Tongue (tissue), 1 donor: ENCODE measurements at regions not wholly inside any gene's neighbourhood (a gene's known extent, or its start where the extent isn't known, plus 50 kb on each side); places are given as distances from the start of the nearest gene placed in this dataset.
A peak's percentile ranks its signal among the peaks of the same experiment; 100 is the strongest.
"Not testable (repeated sequence)": the region's sequence is repeated elsewhere in the genome, so short reads cannot be mapped to it uniquely, and the experiment has no call there.

Experiments
- DNase-seq: peaks from one replicate; pipeline ENCODE4 v3.0.0-alpha.2; 2015

DNA sequence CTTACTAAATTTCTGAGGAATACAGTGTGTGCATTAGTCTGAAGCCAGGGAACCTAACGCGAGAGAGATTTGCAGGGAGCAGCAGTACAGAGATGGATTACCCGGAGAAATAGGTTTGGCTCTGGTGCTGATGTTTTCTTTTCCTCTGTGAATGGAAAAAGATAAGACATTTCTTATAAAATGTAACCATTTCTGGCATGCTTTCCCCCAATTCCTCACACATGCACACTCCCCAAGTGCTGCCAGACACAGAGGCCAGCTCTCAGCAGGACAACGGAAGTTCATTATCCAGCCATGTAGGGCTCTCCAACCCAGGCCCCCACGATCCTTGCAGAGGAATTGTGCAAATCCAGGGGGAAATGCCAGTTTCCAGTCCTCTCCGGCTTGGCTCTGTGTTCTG, 224.5 kb upstream of the MGAT5 start:
- peak; percentile 14 for DNase-seq

DNA sequence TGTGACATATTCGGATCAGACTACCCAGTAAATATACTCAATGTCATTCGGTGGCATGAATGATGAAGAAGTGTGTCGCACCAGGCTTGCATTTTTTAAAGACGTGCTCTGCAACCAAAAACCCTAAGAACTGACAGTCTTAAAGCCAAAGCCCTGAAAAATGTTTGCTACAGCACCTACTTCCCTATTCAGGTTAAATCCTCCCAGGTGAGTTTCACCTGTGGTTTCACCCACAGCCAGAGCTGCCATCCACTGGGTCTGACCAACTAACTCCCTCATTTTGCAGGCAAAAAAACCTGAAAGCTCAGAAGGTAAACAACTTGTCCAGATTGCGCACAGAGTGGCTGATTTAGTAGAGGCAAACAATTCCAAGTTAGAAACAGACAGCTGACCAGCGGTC, 222.3 kb upstream of the MGAT5 start:
- no peak for DNase-seq

DNA sequence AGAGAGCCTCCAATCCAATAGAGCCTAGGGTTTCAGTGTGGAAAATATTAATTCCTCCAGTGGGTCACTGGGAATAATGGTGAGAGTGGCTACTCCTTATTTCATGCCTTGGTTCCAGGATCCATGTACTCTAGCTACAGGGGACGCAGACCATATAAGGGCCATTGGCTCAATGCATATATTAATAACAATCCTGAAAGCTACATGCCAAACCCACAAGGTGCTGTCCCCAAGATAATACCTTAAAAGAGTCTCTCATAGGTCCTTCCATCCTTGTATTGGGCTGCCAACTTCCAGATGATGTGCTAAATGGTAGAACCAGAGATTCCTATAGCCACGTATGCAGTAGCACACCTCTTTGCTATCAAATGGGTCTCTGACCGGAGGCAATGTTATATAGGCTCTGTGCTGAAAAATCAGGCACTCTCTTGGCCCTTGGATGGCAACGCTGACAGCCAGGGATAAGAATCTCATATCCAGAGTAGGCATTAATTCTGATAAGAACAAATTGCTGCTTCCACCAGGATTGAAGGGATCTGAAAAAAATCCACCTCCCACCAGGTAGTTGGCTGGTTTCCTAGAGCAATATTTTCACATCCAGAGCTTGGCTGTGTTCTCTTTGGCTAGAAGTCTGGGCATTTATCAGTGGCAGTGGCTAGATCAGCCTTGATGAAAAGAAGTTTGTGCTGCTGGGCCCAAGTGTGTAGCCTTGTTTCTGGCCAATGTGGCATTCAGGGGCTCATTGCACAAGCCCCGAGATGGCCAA, 218.1 kb upstream of the MGAT5 start:
- no peak for DNase-seq

DNA sequence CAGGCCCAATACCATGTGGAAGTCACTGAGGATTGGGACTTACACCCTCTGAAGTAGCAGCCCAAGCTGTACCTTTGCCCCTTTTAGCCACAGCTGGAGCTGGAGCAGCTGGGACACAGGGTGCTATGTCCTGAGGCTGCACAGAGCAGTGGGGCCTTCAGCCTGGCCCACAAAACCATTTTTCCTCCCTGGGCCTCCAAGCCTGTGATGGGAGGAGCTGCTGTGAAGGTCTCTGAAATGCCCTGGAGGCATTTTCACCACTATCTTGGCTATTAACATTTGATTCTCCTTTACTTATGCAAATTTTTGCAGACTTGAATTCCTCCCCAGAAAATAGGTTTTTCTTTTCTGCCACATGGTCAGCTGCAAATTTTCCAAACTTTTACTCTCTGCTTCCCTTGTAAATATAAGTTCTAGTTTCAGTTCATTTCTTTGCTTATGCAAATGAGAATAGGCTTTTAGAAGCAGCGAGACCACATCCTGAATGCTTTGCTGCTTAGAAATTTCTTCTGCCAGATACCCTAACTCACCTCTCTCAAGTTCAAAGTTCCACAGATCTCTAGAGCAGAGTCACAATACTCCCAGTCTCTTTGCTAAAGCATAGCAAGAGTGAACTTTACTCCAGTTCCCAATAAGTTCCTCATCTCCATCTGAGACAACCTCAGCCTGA, 213.8 kb upstream of the MGAT5 start:
- no peak for DNase-seq

DNA sequence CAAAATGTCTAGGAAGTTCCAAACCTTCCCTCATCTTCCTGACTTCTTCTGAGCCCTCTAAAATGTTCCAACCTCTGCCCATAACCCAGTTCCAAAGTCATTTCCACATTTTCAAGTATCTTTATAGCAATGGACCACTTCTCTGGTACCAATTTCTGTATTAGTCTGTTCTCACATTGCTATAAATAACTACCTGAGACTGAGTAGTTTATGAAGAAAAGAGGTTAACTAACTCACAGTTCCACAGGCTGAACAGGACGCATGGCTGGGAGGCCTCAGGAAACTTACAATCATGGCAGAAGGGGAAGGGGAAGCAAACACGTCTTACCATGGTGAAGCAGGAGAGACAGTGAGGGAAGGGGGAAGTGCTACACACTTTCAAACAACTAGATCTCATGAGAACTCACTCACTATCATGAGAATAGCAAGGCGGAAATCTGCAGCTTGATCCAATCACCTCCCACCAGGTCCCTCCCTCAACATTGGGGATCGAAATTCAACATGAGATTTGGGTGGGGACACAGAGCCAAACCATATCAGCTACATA, 213.2 kb upstream of the MGAT5 start:
- not testable (repeated sequence) for DNase-seq

DNA sequence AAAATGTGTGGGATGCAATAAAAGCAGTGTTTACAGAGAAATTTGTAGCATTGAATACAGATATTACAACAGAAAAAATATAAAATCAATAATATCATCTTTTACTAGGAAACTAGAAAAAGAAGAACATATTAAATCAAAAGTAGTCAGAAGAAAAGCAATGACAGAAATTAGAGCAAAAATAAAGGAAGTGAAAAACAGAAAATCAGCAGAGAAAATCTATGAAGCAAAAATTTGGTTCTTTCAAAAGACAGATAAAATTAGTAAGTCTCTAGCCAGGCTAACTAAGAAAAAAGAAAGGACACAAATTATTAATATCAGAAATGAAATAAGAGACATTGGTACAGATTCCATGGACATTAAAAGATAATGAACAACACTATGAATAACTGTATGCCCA, 212.0 kb upstream of the MGAT5 start:
- no peak for DNase-seq

DNA sequence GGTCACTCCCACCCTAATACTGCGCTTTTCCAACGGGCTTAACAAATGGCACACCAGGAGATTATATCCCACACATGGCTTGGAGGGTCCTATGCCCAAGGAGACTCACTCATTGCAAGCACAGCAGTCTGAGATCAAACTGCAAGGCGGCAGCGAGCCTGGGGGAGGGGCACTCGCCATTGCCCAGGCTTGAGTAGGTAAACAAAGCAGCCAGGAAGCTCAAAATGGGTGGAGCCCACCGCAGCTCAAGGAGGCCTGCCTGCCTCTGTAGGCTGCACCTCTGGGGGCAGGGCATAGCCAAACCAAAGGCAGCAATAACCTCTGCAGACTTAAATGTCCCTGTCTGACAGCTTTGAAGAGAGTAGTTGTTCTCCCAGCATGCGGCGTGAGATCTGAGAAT, 210.8 kb upstream of the MGAT5 start:
- DNase-seq: not testable (repeated sequence)

DNA sequence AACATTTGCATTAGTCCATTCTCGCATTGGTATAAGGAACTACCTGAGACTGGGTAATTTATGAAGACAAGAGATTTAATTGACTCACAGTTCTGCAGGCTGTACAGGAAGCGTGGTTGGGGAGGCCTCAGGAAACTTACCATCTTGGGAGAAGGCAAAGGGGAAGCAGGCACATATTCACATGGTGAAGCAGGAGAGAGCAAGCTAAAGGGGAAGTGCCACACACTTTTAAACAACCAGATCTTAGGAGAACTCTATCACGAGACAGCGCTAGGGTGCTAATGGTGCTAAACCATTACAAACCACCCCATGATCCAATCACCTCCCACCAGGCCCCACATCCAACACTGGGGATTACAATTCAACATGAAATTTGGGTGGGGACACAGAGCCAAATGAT, 201.7 kb upstream of the MGAT5 start:
- DNase-seq: no peak

DNA sequence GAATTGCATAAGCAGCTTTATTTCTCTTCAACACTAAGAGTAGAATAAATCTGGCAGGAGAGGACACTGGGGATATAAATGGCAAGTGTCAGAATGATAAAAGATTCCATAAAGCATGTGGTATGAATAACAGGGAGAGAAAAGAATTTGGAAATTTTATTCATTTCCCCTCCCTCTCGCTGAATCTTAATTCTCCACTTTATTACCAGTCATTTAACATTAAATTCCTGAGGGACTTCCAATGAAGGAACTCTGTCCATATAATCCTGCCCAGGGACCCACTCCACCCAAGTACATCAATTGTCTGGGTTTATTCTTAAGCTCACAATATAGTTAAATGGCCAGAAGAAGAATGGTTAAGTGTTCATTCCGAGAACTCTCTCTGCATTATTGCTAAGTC, 197.7 kb upstream of the MGAT5 start:
- DNase-seq: no peak

DNA sequence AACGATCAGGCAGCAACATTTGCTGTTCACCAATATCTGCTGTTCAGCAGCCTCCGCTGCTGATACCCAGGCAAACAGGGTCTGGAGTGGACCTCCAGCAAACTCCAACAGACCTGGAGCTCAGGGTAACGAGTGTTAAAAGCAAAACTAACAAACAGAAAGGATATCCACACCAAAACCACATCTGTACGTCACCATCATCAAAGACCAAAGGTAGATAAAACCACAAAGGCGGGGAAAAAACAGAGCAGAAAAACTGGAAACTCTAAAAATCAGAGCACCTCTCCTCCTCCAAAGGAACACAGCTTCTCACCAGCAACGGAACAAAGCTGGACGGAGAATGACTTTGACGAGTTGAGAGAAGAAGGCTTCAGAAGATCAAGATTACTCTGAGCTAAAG, 192.8 kb upstream of the MGAT5 start:
- DNase-seq: not testable (repeated sequence)

DNA sequence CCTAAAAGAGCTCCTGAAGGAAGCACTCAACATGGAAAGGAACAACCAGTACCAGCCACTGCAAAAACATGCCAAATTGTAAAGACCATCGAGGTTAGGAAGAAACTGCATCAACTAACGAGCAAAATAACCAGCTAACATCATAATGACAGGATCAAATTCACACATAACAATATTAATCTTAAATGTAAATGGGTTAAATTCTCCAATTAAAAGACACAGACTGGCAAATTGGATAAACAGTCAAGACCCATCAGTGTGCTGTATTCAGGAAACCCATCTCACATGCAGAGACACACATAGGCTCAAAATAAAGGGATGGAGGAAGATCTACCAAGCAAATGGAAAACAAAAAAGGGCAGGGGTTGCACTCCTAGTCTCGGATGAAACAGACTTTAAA, 191.6 kb upstream of the MGAT5 start:
- not testable (repeated sequence) for DNase-seq

DNA sequence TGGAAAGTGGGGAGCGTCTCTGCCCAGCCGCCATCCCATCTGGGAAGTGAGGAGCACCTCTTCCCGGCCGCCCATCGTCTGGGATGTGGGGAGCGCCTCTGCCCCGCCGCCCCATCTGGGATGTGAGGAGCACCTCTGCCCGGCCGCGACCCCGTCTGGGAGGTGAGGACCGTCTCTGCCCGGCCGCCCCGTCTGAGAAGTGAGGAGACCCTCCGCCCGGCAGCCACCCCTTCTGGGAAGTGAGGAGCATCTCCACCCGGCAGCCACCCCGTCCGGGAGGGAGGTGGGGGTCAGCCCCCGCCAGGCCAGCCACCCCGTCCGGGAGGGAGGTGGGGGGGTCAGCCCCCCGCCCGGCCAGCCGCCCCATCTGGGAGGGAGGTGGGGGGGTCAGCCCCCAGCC, 190.0 kb upstream of the MGAT5 start:
- not testable (repeated sequence) for DNase-seq

DNA sequence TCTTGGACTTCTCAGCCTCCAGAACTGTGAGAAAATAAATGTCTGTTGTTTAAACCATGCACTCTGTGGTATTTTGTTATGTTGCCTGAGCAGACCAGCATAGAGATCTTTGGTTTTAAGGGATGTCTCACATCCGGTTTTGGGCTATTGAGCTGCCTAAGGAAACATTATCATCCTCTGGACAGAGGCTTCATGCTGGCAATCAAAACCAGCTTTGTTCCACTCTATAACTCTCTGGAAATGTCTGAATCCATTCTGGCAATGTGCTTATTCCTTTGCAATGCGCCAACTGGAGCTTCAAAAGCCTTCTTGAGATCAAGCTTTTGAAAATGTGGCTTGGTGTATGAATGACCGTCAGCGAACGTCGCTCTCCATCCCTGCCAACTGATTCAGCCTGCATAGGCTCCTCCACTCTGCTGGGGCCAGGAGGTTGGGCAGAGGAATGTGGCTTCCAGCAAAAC, 183.6 kb upstream of the MGAT5 start:
- no peak for DNase-seq

DNA sequence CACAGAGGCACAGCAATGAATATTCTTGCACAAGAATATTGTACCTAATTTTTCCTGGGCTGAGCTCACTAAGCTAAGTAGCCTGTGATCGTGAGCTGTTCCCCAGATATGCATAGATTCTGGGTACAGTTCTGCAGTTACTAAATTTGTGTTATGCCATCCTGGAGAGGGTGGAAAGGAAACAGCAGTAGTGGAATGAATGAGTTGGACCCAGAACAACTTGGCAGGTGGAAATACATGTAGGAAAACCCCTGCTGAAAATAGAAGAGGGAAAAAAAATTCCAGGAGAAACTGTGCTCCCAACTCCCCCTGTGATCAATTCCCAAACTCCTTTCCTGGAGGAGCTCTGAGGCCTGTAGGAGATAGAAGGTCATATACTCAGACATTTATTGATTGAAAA, 181.5 kb upstream of the MGAT5 start:
- DNase-seq: no peak

DNA sequence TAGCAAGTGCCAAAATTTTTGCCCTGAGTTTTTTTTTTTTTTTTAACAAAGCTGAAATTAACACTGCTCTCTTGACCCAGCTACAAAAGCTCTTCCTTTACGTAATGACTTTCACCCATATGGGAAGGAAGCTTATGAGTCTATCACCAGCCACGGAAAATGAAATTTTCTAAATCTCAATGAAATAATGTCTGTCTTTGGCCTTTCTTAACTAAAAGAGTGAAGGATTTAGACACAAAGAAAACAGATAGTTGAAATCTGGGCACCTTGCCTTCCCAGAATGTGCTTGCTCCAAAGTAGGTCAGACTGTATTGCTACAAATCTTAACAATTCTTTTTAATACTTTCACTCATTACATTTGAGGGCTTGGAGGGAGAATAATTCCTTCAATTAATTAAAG, 180.8 kb upstream of the MGAT5 start:
- DNase-seq: no peak

DNA sequence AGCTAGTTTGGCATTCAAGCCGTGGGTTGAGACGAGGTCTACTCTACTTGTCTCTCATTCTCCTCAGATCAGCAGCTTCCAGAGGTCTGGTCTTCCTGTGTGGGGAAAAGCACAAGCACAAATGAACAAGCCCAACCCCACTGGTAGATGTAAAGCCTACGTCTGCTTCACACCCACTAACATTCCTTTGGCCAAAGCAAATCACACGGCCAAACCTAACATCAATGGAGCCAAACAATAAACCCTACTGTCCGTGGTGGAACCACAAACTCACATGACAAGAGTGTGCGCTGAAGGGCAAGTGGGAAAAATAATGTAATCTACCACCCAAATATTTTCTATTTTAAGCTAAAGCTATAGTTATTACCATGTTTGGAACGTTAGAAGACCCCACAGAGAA, 179.3 kb upstream of the MGAT5 start:
- no peak for DNase-seq

DNA sequence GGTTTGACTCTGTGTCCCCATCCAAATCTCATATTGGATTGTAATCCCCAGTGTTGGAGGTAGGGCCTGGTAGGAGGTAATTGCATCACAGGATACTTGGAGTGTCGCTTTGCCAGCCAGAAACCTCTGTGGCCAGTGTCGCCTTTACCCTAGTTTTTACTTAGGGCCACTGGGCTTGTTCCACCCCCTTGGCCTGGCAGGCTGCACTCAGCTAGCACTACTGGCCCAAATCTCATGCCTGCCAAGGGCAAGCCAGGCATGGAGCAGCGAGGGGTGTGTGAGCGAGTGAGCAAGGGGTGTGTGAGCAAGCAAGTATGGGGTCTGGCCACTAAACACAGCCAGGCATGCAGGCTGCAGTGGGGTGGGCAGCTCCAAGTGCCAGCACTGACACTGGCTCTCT, 178.7 kb upstream of the MGAT5 start:
- no peak for DNase-seq

DNA sequence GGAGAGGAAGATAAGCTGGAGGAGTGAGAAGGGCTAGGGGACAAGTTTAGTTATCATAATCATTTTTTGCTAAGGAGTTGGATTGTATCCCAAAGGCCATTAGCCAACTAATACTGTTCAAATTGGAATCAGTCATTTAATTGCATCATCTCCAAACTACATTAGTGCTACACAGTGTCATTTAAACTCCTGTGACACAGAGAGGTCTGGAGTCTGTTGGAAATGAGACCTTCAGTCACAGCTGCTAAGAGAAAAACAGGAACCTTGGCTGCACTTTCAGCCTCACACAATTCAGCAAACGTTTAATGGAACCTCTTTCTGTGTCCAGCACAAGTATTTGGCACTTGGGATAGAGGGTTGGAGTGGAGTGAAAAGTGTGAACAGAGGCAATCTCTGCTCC, 175.5 kb upstream of the MGAT5 start:
- peak; percentile 58 for DNase-seq

DNA sequence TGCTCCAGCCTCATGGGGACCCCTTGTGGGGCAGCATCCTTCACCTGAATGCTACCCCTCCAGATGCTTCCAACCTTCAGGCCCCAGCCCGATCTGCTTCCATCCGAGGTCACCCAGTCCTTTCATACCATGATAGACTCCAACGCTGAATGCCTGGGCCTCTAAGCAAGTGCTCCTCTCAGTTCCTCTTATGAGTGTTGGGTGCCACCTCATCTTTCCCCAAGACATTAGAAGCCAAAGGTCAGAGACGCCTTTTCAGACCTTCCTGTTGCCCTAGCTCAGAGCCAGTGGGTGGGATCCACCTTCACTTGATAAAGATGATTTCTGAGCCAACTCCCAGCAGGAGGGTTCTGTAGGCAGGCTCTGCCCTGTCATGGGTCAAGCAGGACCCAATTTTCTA, 174.5 kb upstream of the MGAT5 start:
- no peak for DNase-seq

DNA sequence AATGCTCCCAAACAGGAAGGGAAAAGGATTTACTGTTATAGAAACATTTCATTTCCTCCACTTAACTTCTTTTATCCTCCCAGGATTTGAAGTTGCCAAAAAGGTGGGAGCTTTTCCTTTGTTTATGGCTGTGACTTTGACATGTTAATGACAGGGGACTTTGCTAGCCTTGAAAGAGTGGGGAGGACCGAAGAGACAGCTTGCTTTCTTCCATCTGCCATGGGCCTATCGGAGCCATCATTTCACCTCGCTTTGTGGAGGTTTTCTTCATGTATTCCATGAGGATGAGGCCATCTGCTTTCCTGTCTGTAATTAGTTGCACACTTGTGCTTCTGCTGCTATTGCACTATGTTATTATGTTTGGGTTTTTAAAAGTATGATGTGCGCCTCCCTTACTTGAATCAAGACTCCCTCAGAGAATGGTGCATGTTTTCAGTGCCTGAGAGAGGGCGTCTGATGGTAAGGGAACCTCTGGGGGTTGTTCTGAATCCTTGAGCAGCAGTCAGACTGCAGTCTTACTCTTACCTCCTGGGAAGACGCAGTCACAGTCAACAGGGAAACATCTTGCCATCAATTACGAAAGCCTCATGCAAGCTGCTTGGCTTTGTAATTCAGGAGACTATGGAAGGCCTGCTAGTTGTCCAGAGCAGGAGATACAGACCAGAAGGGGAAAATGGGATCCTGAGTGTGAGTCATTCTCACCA, 173.3 kb upstream of the MGAT5 start:
- DNase-seq: peak; percentile 78

DNA sequence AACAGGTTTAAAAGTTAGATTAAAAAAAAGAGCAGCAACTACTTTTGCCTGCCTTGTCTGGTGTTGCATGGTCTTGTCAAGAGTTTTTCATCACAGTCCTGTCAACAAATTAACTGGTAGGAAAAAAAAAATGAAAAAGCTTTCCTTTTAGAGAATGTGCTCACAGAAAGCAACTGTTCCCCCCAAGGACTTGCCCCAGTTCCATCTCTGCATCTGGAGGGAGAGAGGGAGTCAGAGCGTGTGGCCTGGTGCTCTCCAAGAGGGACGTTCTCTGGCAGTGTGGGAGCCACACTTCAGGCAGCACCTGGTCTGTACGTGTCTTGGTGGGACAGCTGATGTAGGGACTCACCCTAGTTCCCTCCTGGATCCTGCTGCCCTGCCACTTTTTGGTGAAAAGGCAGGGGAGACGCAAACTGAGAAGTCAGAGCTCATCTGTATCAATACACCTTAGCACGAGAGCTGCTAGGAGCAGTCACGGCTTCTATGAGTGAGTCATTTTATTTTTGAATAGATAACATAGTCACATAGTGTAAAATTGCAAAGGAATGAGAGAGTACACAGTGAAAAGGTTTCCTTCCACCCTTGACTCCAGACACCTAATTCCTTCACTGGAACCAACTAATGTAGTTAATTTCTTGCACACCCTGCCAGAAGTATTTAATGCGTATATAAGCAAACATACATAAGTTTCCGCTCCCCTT, 172.5 kb upstream of the MGAT5 start:
- peak; percentile 46 for DNase-seq

DNA sequence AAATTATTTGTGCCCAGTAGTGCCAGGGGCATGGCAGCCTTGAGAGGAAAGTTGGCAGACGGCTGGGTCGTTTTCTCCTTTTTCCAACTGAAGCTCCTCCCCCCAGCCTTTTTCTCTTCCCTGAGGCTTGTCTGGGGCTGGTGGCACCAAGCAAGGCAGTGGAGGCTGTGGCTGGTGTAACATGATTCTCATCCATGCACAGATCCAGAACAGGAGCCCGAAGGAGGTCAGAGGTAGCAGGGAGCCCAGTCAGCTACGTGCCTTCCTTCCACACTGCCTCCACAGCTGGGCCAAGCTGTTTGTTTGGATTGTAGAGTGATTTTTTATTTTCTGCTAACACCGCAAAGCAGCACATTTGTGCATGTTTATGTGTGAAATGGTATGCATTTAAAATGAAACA, 170.3 kb upstream of the MGAT5 start:
- peak; percentile 33 for DNase-seq
